Activated naive CD4-positive, alpha-beta T cell (primary cell): ENCODE measurements at regions not wholly inside any gene's neighbourhood (a gene's known extent, or its start where the extent isn't known, plus 50 kb on each side); places are given as distances from the start of the nearest gene placed in this dataset.
"Not testable (repeated sequence)": the region's sequence is repeated elsewhere in the genome, so short reads cannot be mapped to it uniquely, and the experiment has no call there.

Experiments used
- DNase-seq, 4 experiments: peaks; one replicate each; lab custom pipeline; 2025; lab: John Stamatoyannopoulos, UW

DNA sequence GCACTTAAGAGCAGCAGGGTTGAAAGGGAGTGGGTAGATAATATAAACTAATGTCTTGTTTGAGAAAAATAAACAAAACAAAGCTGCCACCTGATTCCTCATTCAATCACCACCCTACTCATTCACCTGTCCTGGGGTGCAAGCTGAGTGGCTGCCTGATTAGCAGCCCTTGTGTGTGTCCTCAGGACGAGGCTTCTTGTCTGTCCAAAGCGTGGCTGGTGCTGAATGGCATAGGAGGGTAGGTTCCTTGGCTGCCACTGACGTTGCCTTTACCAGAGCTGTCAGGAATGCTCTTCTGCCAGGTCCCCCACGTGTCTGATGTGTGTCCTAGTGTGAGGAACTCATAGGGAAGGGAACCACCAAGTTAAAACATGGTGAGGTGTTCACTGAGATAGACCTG, 146.6 kb upstream of the SLC24A2 start:
- no peak for DNase-seq

DNA sequence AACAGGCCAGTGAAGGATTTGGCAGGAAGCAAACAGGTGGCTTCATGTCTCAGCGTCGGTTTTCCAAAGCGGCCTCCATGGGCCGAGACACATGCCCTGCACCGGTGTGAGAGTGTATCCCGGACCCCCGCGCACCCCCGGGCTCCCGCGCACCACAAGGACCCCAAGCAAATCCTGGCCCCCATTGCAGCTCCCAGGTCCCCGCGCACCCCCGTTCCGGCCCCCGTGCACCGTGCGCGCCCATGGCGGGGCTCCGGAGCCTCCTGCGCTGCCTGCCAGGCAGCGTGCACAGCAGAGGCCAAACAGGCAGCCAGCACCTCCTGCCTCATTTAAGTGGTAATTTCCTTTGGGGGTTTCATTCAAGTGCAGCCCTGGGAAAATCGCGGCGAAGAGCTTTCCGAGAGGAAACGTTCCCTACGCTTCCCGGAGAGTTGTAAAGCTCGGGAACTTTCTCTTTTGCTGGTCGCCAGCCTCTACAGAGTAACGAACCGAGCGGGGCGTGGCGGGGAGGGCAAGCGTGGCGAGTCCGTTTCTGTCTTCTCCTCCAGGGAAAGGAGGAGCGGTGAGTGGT, 145.5 kb upstream of the SLC24A2 start:
- DNase-seq = no peak

DNA sequence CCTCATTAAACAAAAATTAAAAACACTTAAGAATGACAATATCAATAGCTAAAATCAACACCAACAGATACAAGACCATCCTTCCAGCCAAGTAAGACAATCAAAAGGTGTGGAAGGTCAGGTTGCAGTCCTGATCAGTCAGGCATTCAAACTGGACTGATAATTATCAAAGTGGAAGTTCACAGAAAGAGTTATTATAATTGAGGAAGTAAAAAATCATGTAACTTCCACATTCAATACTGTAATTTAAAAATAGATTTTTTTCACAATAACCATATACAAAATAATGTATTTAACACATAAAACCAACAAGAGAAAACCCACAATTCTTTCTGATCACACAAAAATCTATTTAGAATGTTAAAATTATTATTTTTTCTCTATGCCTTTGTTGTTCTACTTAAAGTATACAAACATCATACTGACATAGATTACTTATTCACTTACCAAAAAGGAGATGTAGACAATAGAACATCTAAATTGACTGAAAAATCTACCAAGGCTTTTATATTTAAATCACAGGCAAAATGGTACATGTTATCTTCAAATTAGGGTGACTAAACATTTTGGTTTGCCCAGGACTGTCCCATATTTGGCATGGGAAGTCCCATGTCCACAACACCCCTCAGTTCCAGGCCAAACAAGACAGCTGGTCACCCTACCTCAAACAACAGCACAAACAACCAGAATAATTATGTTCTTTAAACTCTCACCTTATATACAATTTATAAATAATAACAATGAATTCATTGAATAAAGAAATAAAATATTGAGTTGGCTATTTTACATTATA, 142.5 kb upstream of the SLC24A2 start:
- no peak for DNase-seq

DNA sequence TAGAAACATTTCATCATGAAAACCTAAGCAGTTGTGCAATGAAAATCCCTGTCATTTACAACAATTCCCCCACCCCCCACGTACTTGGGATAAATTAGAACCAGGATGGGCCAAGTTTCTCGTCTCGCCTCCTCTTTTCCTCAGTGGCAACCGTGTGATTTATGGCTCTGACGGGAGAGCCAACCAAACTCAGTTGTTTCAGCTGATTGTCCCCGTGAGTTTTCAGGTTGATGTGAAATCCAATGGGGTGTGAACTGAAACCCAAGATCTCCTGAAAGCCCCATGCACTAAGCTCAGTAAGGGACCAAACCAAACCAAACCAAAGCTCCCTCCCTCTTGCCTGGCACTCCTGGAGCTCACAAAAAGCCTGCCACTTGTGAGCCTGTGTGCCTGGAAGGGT, 138.7 kb upstream of the SLC24A2 start:
- no peak for DNase-seq

DNA sequence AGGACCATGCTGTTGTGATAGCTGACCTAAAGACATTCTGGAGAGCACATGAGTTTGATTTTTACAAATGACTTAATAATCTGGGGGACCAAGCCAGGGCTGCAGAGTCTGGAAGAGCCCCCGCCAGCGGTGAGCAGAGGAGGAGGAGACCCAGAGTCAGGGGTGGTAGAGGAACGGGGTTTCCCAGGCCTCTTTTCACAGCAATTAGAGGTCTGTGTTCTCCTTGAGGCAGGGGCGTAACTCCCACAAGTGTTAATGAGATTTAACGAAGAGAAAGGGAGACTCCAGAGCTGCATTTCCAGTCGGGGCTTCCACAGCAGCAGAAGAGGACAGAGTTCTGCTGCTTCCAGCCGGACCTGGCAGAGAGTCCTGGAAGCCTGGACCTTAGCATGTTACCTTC, 137.9 kb upstream of the SLC24A2 start:
- no peak for DNase-seq

DNA sequence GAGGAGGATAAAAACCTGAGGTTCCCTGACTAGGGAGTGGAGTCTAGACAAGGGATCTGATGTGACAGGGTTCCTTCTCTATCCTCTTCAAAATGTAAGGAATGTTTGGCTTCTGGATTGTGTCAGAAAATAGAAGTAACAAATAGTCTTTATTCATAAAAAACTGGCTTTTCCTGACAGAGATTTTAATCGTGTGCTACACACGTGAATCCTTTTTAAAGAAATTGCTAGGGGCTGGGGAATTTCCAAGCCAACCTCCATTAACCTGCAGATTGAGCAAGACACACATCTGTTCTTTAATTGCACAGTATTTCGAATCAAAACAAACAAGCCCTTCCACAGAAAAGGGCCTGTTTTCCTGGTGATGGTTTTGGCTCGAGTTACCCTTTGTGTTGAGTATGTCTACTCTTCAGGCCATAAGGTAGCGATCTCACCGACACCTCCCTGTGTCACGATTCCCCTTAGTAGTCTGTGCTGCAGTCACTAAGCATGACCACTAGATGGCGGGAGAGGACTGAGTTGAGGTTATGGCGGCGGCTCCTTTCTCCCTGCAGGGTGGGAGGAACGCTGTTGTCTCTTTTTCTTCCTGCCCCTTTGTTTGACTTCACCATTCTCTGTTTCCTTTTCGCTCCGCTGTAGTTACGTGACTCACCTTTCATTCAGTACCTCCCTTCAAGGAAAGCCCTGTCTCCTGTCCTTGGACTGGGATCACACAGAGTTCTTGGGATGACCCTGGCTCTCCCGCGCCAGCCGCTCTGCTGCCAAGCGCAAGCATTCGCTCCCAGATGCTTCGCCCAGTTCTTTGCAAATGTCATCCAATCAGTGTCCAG, 137.1 kb upstream of the SLC24A2 start:
- peak; percentile 29 to 64 (median 45) for DNase-seq

DNA sequence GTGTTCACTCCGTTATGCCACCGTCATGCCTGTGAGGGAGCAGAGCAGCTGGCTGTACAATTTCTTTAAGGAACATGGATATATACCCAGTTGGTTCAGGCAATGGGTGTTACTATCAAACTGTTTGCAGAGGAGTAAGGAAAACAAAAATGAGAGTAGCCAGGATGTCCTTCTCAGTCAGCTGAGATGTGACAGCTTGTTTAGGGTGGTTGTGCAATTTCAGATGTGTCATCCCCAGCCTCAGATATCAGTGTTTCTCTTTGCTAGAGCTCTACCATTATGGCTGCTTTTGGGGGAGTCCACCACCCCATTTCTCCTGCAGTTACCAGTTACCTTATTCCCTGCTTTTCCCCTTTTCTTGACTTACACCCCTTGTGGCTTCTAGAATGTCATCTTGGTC, 135.2 kb upstream of the SLC24A2 start:
- no peak for DNase-seq

DNA sequence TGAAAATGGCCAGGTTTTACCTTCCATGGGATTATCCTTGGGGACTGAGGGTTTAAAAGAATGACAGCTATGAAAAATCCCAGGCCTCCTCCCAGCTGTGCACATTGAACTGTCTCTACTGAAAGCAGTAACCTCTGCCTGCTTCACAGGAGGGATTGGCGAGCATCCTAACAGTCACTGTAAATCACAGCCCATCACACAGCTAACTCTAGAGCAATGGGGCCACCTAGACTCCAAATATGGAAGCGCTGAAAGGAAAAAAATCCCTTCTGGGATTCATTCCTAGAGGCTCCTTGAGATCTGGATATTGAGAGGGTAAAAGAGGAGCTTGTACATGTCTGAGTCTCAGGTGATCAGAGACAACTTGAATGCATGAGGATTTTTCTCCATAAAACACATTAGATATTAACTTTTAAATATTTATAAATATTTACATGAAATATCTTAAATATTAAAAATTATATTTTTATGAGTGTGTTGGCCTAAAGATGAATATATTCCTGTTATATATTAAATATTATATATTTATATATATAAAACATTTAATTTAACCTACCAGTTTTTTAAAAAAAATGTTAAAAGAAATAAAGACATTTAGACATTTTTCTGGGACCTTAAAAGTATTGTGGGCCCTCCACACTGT, 133.8 kb upstream of the SLC24A2 start:
- DNase-seq = no peak

DNA sequence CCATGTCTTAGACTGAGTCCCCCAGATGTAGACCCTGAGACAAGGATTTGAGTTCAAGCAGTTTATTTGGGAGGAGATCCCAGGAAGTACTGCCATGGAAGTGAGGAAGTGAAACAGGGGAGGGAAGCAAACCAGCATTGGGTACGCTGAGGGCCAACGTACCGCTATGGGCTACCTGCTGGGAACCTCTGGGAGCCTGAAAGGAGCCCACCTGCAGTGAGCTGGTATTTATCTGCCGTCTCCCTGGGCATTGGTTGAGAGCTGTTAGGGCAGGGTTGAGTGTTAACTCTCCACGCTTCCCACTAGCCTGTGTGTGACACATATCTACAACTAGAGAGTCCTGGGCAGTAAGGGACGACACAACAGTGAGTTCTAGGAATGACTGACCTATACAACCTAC, 131.6 kb upstream of the SLC24A2 start:
- DNase-seq = no peak

DNA sequence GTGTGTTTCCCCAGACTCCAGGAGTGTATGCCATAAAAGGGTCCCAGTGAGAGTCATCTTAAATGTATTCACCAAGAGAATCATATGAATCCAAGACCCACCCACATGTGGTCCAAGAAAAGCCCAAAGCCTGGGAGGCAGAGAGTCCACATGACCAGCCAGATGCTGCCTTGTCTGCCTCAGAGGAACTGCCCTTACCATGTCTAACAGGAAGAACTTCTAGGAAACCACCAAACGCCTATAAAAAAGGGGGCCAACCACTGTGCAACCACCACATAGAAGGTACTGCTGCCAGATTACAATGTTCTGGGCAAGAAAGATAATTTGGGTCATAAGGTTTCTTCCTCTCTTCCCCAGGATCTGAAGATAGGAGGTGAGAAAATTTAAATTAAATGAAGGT, 129.8 kb upstream of the SLC24A2 start:
- DNase-seq = no peak

DNA sequence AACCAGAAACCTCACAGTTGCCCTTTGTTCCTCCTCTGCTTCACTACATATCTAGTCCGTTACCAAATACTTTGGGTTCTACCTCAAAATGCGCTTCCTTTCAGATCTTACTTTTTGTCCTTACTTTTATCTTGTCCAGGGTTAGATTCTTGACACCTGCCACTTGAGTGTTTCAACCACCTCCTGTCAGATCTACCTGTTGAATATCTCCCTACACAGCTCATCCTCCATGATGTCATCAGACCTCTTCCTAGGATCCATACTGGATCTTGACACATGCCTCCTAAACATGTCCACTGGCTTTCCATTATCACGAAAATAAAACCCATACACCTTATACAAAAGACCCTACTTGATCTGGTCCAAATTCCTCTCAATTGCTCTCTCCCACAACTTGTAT, 125.2 kb upstream of the SLC24A2 start:
- no peak for DNase-seq

DNA sequence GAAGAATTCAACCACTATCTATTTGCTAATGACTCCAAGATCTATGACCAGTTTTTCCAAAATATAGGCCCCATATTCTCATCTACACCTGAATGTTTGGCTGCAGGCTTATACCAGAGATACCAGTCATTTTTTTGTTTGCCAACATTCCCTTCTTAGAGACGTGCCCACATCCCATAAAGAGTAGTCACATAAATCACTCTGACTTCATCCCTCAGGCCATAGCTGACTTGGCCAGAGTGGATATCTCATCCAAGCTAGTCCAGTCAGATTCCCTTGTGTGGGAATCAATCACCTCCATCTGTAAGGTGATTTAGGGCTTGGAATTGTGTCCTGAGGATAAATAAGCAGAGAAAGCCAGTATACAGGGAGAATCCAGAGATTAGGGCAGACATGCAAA, 124.3 kb upstream of the SLC24A2 start:
- no peak for DNase-seq

DNA sequence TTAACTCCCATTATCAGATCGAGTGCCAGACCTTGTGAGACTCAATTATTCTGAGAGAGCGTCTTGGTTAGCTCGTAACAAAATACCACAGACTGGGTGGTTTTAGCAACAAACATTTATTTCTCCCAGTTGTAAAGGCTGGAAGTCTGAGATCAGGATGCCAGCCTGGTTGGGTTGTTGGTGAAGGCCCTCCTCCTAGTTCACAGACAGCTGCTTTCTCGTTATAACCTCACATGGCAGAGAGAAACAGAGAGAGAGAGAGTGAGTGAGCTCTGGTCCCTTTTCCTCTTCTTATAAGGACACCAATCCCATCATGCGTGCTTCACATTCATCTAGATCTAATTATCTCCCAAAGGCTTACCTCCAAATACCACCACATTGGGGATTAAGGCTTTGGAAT, 114.2 kb upstream of the SLC24A2 start:
- DNase-seq = no peak

DNA sequence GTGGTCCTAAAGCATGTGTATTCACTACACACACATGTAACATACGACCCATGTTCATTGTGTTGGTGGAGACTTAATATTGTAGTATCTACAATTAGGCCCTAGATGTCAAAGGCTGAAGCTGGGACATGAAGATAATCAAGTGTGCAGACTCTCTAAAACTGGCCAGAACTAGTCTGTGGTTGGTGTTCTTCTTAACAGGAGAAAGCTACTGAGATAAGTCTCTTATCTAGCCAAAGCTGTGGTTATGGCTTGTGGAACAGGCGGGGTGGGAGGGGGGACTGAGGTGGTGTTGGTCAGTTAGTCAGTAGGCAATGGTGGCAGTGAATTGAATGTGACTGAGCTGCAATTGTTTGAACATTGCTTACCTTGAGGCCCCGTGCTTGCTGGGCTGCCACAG, 112.7 kb upstream of the SLC24A2 start:
- DNase-seq = no peak

DNA sequence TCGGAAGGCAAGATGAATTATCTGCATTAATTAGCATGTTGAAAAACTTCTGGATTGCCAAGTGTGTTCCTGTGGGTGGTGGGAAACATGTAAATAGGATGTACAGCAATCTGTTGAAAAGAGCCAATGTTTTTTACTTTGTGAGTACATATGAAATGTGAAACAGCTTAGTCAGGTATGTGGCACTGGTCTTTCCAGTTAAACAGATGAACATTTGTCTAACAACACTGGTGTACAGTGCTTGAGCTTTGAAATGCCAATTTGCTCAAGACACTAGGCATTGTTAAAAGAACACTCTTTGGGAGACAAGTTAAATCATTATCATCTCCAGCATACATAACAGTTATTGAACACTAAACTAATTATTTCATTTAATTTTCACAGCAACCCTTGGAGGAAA, 107.3 kb upstream of the SLC24A2 start:
- DNase-seq = no peak

DNA sequence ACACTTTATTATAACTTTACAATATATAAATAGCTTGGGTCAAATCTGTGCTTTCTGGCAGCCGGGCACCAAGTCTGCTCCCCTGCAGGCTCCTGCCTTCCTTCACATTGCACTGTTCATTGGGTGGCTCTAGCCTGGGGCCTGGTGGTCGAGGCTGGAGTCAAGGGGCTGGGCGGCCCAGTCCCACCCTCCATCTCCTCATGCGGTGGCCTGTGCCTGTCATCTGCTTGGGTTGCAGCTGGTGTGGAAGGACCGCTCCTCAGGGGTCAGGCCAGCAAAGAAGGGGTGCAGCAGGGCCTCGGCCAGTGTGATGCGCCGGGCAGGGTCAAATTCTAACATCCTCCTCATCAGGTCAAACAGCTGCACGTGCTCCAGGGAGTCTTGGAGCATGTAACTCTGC, 106.7 kb upstream of the SLC24A2 start:
- DNase-seq = not testable (repeated sequence)

DNA sequence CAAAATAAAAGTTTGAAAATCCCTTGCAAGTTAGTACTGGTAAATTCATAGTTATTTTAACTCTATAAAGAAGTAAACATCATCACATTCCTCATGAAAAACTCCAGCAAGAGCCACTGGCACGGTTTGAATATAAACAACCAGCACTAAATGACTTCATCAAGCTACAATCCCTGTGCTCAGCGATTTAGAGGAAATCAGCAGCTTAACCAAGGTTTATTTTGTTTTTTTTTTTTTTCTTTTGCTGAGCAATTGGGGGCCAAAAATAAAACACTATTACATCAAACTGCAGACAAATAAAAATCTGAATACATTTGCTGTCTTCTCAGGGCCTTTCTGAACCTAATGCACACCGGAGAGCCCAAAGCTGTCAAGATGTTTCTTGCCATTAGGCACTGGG, 106.2 kb upstream of the SLC24A2 start:
- DNase-seq = no peak

DNA sequence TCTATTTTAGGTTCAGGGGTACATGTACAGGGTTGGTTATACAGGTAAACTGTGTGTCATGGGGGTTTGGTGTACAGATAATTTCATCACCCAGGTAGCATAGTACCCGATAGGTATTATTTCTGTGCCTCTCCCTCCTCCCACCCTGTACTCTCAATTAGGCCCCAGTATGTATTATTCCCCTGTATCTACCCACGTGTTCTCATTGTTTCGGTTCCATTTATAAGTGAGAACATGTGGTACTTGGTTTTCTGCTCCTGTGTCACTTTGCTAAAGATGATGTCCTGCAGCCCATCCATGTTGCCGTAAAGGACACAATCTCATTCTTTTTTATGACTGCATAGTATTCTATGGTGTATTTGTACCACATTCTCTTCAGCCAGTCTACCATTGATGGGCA, 96.8 kb upstream of the SLC24A2 start:
- DNase-seq = no peak

DNA sequence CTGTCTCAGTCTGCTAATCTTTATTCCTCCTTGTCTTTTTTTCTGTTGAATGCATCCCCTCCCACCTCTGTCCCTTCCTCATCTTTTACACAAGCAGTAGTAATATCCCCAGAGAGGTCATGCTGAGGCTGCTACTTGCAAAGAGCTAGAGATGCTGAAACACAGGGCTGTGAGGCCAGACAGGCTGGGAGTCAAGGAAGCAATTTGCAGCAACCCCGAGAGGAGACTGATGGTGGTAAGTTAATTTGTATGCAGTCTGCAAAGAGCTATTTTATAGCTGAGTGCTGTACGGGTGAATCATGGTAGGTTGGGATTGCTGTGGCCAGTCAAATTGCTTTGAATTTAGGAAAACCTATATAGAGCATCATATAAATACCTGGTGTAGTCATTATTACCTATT, 90.2 kb upstream of the SLC24A2 start:
- no peak for DNase-seq

DNA sequence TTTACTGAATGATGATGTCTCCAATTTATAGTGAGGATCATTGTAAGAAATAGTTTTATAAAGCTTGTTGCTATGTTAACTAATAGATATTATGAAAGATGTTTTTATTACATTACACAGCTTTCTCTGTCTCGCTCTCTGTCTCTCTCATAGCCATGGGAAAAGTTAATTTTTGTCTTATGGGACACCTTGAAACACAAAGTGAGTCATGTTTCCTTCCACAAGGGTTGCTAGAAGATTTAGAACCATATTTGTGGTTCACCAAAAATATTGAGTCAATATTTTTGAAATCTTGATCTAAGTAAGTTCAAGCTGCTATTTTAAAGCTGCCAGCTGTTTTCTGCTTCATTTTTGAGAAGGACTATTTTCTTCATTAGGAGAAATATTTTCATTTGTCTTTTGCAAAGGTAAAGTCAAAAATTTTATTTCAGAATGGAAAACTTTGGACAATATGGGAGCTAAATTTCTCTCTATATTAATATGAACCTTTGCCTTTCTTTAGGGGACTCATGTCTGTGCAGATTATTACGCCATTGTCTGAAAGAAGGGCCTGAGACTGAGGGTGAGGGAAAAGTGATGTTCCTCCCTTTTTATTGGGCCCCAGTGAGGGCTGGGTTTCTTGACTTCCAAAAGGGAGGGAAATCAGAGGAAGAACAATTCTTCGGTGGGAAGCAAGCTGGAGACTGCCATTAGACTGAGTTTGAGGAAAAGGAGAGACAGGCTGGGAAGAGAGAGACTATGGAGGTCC, 87.9 kb upstream of the SLC24A2 start:
- no peak for DNase-seq

DNA sequence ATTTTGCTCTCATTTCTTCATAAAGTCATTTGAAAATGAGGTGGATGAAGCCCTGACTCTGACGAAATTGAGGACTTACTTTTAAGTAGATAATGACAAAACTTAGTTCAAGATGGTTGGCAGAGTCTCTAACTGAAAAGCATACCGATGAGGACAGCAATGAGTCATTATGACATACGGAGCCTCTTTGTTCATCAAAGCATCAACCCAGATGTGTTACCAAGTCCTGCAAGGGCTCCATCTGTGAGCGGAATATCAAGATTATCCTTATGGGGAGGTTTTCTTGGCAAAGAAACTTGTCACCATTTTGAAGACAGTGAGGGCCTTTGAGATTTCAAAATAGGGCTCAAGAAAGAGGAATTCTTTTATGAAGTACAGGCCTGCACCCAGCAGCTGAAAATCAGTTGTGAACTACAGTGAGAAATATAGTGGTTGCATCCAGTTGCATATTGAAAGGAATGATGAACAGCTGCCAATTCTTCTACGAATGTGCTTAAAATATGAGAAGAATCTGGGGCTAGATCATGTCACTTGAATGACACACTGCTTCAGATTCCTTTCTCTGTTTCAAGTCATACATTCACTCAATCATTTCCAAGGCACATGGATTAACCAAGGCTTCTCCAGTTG, 86.6 kb upstream of the SLC24A2 start:
- no peak for DNase-seq
